H9 (cell line): ENCODE measurements at regions not wholly inside any gene's neighbourhood (a gene's known extent, or its start where the extent isn't known, plus 50 kb on each side); places are given as distances from the start of the nearest gene placed in this dataset.

ENCODE experiments used
- DNase-seq: peaks from one replicate; pipeline ENCODE4 v3.0.0-alpha.2; 2017
- H2AFZ ChIP-seq: one replicate; pipeline ENCODE4 v1.6.1; 2013; ENCODE audit warnings: mild to moderate bottlenecking, low read length, control low read depth, moderate library complexity
- H2AK5ac ChIP-seq: 2 replicates; pipeline ENCODE4 v1.6.1; 2013; ENCODE audit warnings: low read length, control low read depth, mixed read lengths; ENCODE audit not compliant: insufficient read length
- H2BK120ac ChIP-seq: one replicate; pipeline ENCODE4 v1.6.1; 2013; ENCODE audit warnings: low read depth, mild to moderate bottlenecking, low read length, control low read depth, inconsistent platforms; ENCODE audit not compliant: poor library complexity, severe bottlenecking
- H2BK12ac ChIP-seq: 2 replicates; pipeline ENCODE4 v1.6.1; 2013; ENCODE audit warnings: low read length, control low read depth, mixed read lengths, low read depth; ENCODE audit not compliant: insufficient read length
- H2BK15ac ChIP-seq: 2 replicates; pipeline ENCODE4 v1.6.1; 2013; ENCODE audit warnings: low read depth, low read length, control low read depth
- H2BK20ac ChIP-seq: one replicate; pipeline ENCODE4 v1.6.1; 2013; ENCODE audit warnings: low read depth, mild to moderate bottlenecking, low read length, control low read depth, inconsistent platforms; ENCODE audit not compliant: poor library complexity, severe bottlenecking
- H2BK5ac ChIP-seq: 2 replicates; pipeline ENCODE4 v1.6.1; 2013; ENCODE audit warnings: low read length, control low read depth, mixed read lengths; ENCODE audit not compliant: insufficient read length
- H3K14ac ChIP-seq: 2 replicates; pipeline ENCODE4 v1.6.1; 2013; ENCODE audit warnings: low read length, control low read depth; ENCODE audit not compliant: insufficient read depth
- H3K18ac ChIP-seq: 2 replicates; pipeline ENCODE4 v1.6.1; 2013; ENCODE audit warnings: low read depth, mild to moderate bottlenecking, mixed read lengths, low read length, control low read depth; ENCODE audit not compliant: insufficient read length
- H3K23ac ChIP-seq: 2 replicates; pipeline ENCODE4 v1.6.1; 2013; ENCODE audit warnings: low read length, control low read depth, mixed read lengths, low read depth; ENCODE audit not compliant: insufficient read length
- H3K23me2 ChIP-seq: 2 replicates; pipeline ENCODE4 v1.6.1; 2013; ENCODE audit warnings: low read depth, mild to moderate bottlenecking, mixed read lengths, low read length, control low read depth; ENCODE audit not compliant: insufficient read length, poor library complexity, severe bottlenecking
- H3K27ac ChIP-seq: 2 replicates; pipeline ENCODE4 v1.5.1; 2013; ENCODE audit warnings: low read length, control low read depth, mixed read lengths, low read depth; ENCODE audit not compliant: insufficient read length
- H3K27me3 ChIP-seq: 2 replicates; pipeline ENCODE4 v1.6.1; 2013; ENCODE audit warnings: low read length, control low read depth, inconsistent platforms; ENCODE audit not compliant: insufficient read depth
- H3K4ac ChIP-seq: 2 replicates; pipeline ENCODE4 v1.6.1; 2013; ENCODE audit warnings: low read depth, mild to moderate bottlenecking, control low read depth, inconsistent platforms, low read length, moderate library complexity
- H3K4me1 ChIP-seq: 2 replicates; pipeline ENCODE4 v1.6.1; 2013; ENCODE audit warnings: low read length, control low read depth, inconsistent platforms; ENCODE audit not compliant: insufficient read depth
- H3K4me2 ChIP-seq: 2 replicates; pipeline ENCODE4 v1.6.1; 2013; ENCODE audit warnings: low read length, control low read depth, mixed read lengths; ENCODE audit not compliant: insufficient read length, insufficient read depth
- H3K56ac ChIP-seq: 2 replicates; pipeline ENCODE4 v1.6.1; 2013; ENCODE audit warnings: low read depth, mild to moderate bottlenecking, mixed read lengths, low read length, control low read depth; ENCODE audit not compliant: insufficient read length
- H3K79me1 ChIP-seq: 2 replicates; pipeline ENCODE4 v1.6.1; 2013; ENCODE audit warnings: low read depth, mild to moderate bottlenecking, moderate library complexity, low read length, control low read depth, inconsistent platforms; ENCODE audit not compliant: insufficient read depth, poor library complexity, severe bottlenecking
- H3K79me2 ChIP-seq: 2 replicates; pipeline ENCODE4 v1.6.1; 2013; ENCODE audit warnings: low read length, control low read depth, inconsistent platforms; ENCODE audit not compliant: insufficient read depth
- H3K9ac ChIP-seq: 2 replicates; pipeline ENCODE4 v1.6.1; 2013; ENCODE audit warnings: low read length, control low read depth, mixed read lengths; ENCODE audit not compliant: insufficient read length; ENCODE audit errors: extremely low read depth
- H3K9me3 ChIP-seq: one replicate; pipeline ENCODE4 v1.6.1; 2013; ENCODE audit warnings: low read depth, low read length, inconsistent platforms; ENCODE audit not compliant: control insufficient read depth
- H3T11ph ChIP-seq: one replicate; pipeline ENCODE4 v1.6.1; 2013; ENCODE audit warnings: mild to moderate bottlenecking, low read length, control low read depth, inconsistent platforms
- H4K20me1 ChIP-seq: one replicate; pipeline ENCODE4 v1.6.1; 2013; ENCODE audit not compliant: control insufficient read depth, insufficient read length, insufficient read depth
- H4K5ac ChIP-seq: 2 replicates; pipeline ENCODE4 v1.6.1; 2013; ENCODE audit warnings: low read depth, mild to moderate bottlenecking, mixed read lengths, low read length, control low read depth; ENCODE audit not compliant: insufficient read length
- H4K8ac ChIP-seq: replicated peaks from 2 replicates; pipeline ENCODE4 v1.6.1; 2013; ENCODE audit warnings: low read length, control low read depth, mixed read lengths, low read depth; ENCODE audit not compliant: insufficient read length
- H4K91ac ChIP-seq: 2 replicates; pipeline ENCODE4 v1.6.1; 2013; ENCODE audit warnings: low read depth, mild to moderate bottlenecking, moderate library complexity, mixed read lengths, low read length, control low read depth; ENCODE audit not compliant: insufficient read length
- H3K27ac Mint-ChIP-seq, 3 experiments: 2 replicates in 2 of 3; 3 replicates in 1 of 3; pipeline ENCODE4 v1.8.0; 2020 to 2021; ENCODE audit warnings: mixed read lengths in 3 of 3, mild to moderate bottlenecking in 1 of 3, moderate library complexity in 1 of 3
- H3K27me3 Mint-ChIP-seq: 2 replicates; pipeline ENCODE4 v1.8.0; 2021; ENCODE audit warnings: low read depth, mild to moderate bottlenecking, moderate library complexity, mixed read lengths
- H3K36me3 Mint-ChIP-seq, 3 experiments: 2 replicates in 2 of 3; 3 replicates in 1 of 3; pipeline ENCODE4 v1.8.0; 2020 to 2021; ENCODE audit warnings: low read depth in 3 of 3, mixed read lengths in 3 of 3; ENCODE audit not compliant: insufficient read depth in 1 of 3
- H3K4me1 Mint-ChIP-seq, 2 experiments: 2 replicates each; pipeline ENCODE4 v1.8.0; 2020; ENCODE audit warnings: mixed read lengths in 2 of 2
- H3K4me3 Mint-ChIP-seq, 2 experiments: 2 replicates in 1 of 2; 3 replicates in 1 of 2; pipeline ENCODE4 v1.8.0; 2020 to 2021; ENCODE audit warnings: mild to moderate bottlenecking in 2 of 2, mixed read lengths in 2 of 2, moderate library complexity in 1 of 2
- H3K9me3 Mint-ChIP-seq, 2 experiments: 2 replicates in 1 of 2; 3 replicates in 1 of 2; pipeline ENCODE4 v1.8.0; 2020; ENCODE audit warnings: mild to moderate bottlenecking in 2 of 2, mixed read lengths in 2 of 2, moderate library complexity in 1 of 2
- CTCF ChIP-seq: fragments of 200-600 bp; sonication (generic); conservative IDR thresholded peaks from 3 replicates; pipeline ENCODE4 v1.8.0; 2021; ENCODE audit warnings: antibody characterized with exemption, mild to moderate bottlenecking
- WGBS: extraction: QIAGEN DNeasy Blood & Tissue Kit; methylation state at CpG from one replicate; pipeline ENCODE4 v1.1.7; 2013; ENCODE audit warnings: missing lambda C conversion rate, low lambda C conversion rate, mixed read lengths; ENCODE audit not compliant: insufficient read length; ENCODE audit errors: extremely low coverage; 5-methylcytosine and 5-hydroxymethylcytosine counted together

GRCh38 chr4:3637326-3638016, 105.2 kb upstream of the LRPAP1 start:
- H4K91ac ChIP-seq = no peak overlapping the region
- TF ChIP-seq CTCF = no peak
- no peak overlapping the region for H4K5ac ChIP-seq
- H3T11ph ChIP-seq = no peak overlapping the region
- H2BK120ac ChIP-seq = no peak overlapping the region
- H3K14ac ChIP-seq = no peak overlapping the region
- Mint-ChIP-seq H3K27me3 (peaks cover 44% of the 10 kb centered on the region), H3K4me1 (no peaks in the 10 kb centered on the region; a peak in 1 of 4 replicates), H3K4me3 (no peak overlapping the region), H3K27ac (no peak overlapping the region; a peak in 1 of 7 replicates), H3K9me3 (peaks cover 11 to 13% of the 10 kb centered on the region in 2 experiments), H3K36me3 (peaks cover 0 to 5% (median 3%) of the 10 kb centered on the region in 3 experiments; a peak in 4 of 7 replicates)
- no peaks in the 10 kb centered on the region for H3K9me3 ChIP-seq
- no peaks in the 10 kb centered on the region for H4K20me1 ChIP-seq
- no peak overlapping the region for H2AFZ ChIP-seq
- DNase-seq = no peak
- H3K79me1 ChIP-seq = no peaks in the 10 kb centered on the region
- H2AK5ac ChIP-seq = no peak overlapping the region
- no peak overlapping the region for H3K27ac ChIP-seq
- no peak overlapping the region for H3K4me2 ChIP-seq
- H3K18ac ChIP-seq = no peak overlapping the region
- H3K4ac ChIP-seq = no peak overlapping the region
- no peaks in the 10 kb centered on the region for H3K79me2 ChIP-seq
- no CpG with 5 or more reads among the region's 19 CpGs for WGBS
- no peaks in the 10 kb centered on the region for H3K27me3 ChIP-seq
- no peak overlapping the region for H3K56ac ChIP-seq
- H3K23ac ChIP-seq = no peak overlapping the region
- no peaks in the 10 kb centered on the region for H3K23me2 ChIP-seq
- no peak overlapping the region for H2BK20ac ChIP-seq
- H3K9ac ChIP-seq = no peak overlapping the region
- no peak overlapping the region for H2BK15ac ChIP-seq
- H2BK12ac ChIP-seq = no peak overlapping the region
- H2BK5ac ChIP-seq = no peak overlapping the region
- H4K8ac ChIP-seq = no peak overlapping the region
- H3K4me1 ChIP-seq = no peaks in the 10 kb centered on the region
